ENCODE measurements at regions not wholly inside any gene's neighbourhood (a gene's known extent, or its start where the extent isn't known, plus 50 kb on each side); places are given as distances from the start of the nearest gene placed in this dataset.

DNA sequence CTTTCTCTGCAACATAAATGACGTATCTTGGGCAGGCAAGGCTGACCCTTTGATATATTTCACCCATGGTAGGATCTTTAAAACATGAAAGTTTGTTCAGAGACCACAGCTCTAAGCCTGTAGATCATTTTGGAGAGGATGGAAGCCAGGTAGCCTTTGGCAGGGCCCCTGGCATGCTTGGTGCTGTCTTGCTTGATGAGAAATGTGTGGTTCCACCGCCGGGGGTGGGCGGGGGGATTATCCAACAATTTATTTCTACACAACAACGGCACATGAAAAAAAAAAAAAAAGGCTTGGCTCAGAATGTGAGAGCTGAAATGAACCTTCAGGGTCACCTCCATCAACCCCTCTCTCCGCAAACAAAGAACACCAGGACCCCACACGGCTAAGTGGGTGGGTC, 112.9 kb upstream of the MBNL2 start:
- Mint-ChIP-seq H3K27me3 (ENCODE audit: low read depth) (peaks cover 71% of the 10 kb centered on the region), H3K9me3 (no peaks in the 10 kb centered on the region; a peak in 2 of 5 replicates), H3K27ac (no peak overlapping the region; a peak in 1 of 7 replicates), H3K4me1 (peaks cover 3 to 15% of the 10 kb centered on the region in 2 experiments), H3K36me3 (ENCODE audit: insufficient read depth in 1 of 3, low read depth in 3 of 3) (no peaks in the 10 kb centered on the region), H3K4me3 (no peak overlapping the region)
- H2BK20ac ChIP-seq (ENCODE audit: low read depth, low read length, poor library complexity, severe bottlenecking) = no peak overlapping the region
- no peak overlapping the region for H4K5ac ChIP-seq (ENCODE audit: insufficient read length, low read depth, low read length)
- H3K18ac ChIP-seq (ENCODE audit: insufficient read length, low read depth, low read length) = no peak overlapping the region
- no peaks in the 10 kb centered on the region; the same call in 1 of the 2 replicates for H3K4me1 ChIP-seq (ENCODE audit: insufficient read depth, low read length)
- WGBS (ENCODE audit: extremely low coverage, insufficient read length, low lambda C conversion rate) = no CpG with 5 or more reads among the region's 7 CpGs
- H4K91ac ChIP-seq (ENCODE audit: insufficient read length, low read depth, low read length) = no peak overlapping the region
- no peaks in the 10 kb centered on the region for H3K23me2 ChIP-seq (ENCODE audit: insufficient read length, low read depth, low read length, poor library complexity, severe bottlenecking)
- H2AK5ac ChIP-seq (ENCODE audit: insufficient read length, low read length) = no peak overlapping the region
- no peak overlapping the region for H2AFZ ChIP-seq (ENCODE audit: low read length)
- no peak overlapping the region for H3K56ac ChIP-seq (ENCODE audit: insufficient read length, low read depth, low read length)
- no peak overlapping the region for H3T11ph ChIP-seq (ENCODE audit: low read length)
- H2BK15ac ChIP-seq (ENCODE audit: low read depth, low read length) = no peak overlapping the region
- no peak overlapping the region for H3K14ac ChIP-seq (ENCODE audit: insufficient read depth, low read length)
- DNase-seq = no peak
- no peaks in the 10 kb centered on the region for H3K79me1 ChIP-seq (ENCODE audit: insufficient read depth, low read depth, low read length, poor library complexity, severe bottlenecking)
- H3K79me2 ChIP-seq (ENCODE audit: insufficient read depth, low read length) = no peaks in the 10 kb centered on the region
- no peak overlapping the region for H2BK120ac ChIP-seq (ENCODE audit: low read depth, low read length, poor library complexity, severe bottlenecking)
- no peak overlapping the region for H3K4me2 ChIP-seq (ENCODE audit: insufficient read depth, insufficient read length, low read length)
- no peak overlapping the region for H4K8ac ChIP-seq (replicated peaks; ENCODE audit: insufficient read length, low read depth, low read length)
- H3K23ac ChIP-seq (ENCODE audit: insufficient read length, low read depth, low read length) = no peak overlapping the region
- no peak overlapping the region for H3K27ac ChIP-seq (ENCODE audit: insufficient read length, low read depth, low read length)
- no peak overlapping the region for H3K4ac ChIP-seq (ENCODE audit: low read depth, low read length)
- no peaks in the 10 kb centered on the region for H3K27me3 ChIP-seq (ENCODE audit: insufficient read depth, low read length)
- TF ChIP-seq, protein P1, sequence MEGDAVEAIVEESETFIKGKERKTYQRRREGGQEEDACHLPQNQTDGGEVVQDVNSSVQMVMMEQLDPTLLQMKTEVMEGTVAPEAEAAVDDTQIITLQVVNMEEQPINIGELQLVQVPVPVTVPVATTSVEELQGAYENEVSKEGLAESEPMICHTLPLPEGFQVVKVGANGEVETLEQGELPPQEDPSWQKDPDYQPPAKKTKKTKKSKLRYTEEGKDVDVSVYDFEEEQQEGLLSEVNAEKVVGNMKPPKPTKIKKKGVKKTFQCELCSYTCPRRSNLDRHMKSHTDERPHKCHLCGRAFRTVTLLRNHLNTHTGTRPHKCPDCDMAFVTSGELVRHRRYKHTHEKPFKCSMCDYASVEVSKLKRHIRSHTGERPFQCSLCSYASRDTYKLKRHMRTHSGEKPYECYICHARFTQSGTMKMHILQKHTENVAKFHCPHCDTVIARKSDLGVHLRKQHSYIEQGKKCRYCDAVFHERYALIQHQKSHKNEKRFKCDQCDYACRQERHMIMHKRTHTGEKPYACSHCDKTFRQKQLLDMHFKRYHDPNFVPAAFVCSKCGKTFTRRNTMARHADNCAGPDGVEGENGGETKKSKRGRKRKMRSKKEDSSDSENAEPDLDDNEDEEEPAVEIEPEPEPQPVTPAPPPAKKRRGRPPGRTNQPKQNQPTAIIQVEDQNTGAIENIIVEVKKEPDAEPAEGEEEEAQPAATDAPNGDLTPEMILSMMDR (conservative IDR thresholded peaks at IDR 0.05) = no peak
- H3K9ac ChIP-seq (ENCODE audit: extremely low read depth, insufficient read length, low read length) = no peak overlapping the region
- no peaks in the 10 kb centered on the region for H4K20me1 ChIP-seq (ENCODE audit: control insufficient read depth, insufficient read depth, insufficient read length)
- H3K9me3 ChIP-seq (ENCODE audit: control insufficient read depth, low read depth, low read length) = no peaks in the 10 kb centered on the region
- no peak overlapping the region for H2BK5ac ChIP-seq (ENCODE audit: insufficient read length, low read length)
- H2BK12ac ChIP-seq (ENCODE audit: insufficient read length, low read depth, low read length) = no peak overlapping the region

Data from H9 (cell line).